RWPE2 (cell line): ENCODE measurements at regions not wholly inside any gene's neighbourhood (a gene's known extent, or its start where the extent isn't known, plus 50 kb on each side); places are given as distances from the start of the nearest gene placed in this dataset.

Experiments used
- ATAC-seq: fragments of 200-7000 bp; cut with Tn5 transposase; 3 replicates; pipeline ENCODE4 v1.9.1; 2021; ENCODE audit warnings: low read depth
- DNase-seq: peaks from one replicate; pipeline ENCODE4 v3.0.0-alpha.2; 2020; ENCODE audit warnings: low spot score
- H3K27ac ChIP-seq: fragments of 450-650 bp; 2 replicates; pipeline ENCODE4 v1.5.1; 2017; ENCODE audit warnings: mild to moderate bottlenecking; ENCODE audit not compliant: poor library complexity, severe bottlenecking
- H3K27me3 ChIP-seq: fragments of 250-450 bp; sonication (Bioruptor Pico); 2 replicates; pipeline ENCODE4 v1.5.1; 2021; ENCODE audit warnings: mild to moderate bottlenecking, moderate library complexity; ENCODE audit not compliant: insufficient read depth, poor library complexity, severe bottlenecking
- H3K36me3 ChIP-seq: fragments of 250-450 bp; sonication (Bioruptor Pico); 2 replicates; pipeline ENCODE4 v1.5.1; 2020; ENCODE audit warnings: low read depth, mild to moderate bottlenecking, moderate library complexity
- H3K4me1 ChIP-seq: fragments of 250-450 bp; sonication (Bioruptor Pico); 2 replicates; pipeline ENCODE4 v1.5.1; 2021; ENCODE audit warnings: mild to moderate bottlenecking, moderate library complexity; ENCODE audit not compliant: insufficient read depth, poor library complexity, severe bottlenecking
- H3K4me3 ChIP-seq: fragments of 250-450 bp; sonication (Bioruptor Pico); 2 replicates; pipeline ENCODE4 v1.5.1; 2021; ENCODE audit warnings: mild to moderate bottlenecking, moderate library complexity; ENCODE audit not compliant: severe bottlenecking
- H3K9me3 ChIP-seq: fragments of 250-450 bp; sonication (Bioruptor Pico); 2 replicates; pipeline ENCODE4 v1.5.1; 2021; ENCODE audit warnings: mild to moderate bottlenecking, moderate library complexity; ENCODE audit not compliant: severe bottlenecking
- CTCF ChIP-seq: fragments of 450-650 bp; IDR thresholded peaks from one replicate; pipeline ENCODE4 v1.5.1; 2017; ENCODE audit warnings: mild to moderate bottlenecking, moderate library complexity; ENCODE audit not compliant: poor library complexity, severe bottlenecking

GRCh38 chr10:29957907-29958331 is 101.5 kb downstream of the JCAD start:
- no peaks in the 10 kb centered on the region for H3K4me1 ChIP-seq
- H3K27ac ChIP-seq = peak overlapping the region; percentile 22
- ATAC-seq (peak; percentile 40; the same call in 1 of the 3 replicates), DNase-seq (no peak)
- H3K4me3 ChIP-seq = no peak overlapping the region
- no peaks in the 10 kb centered on the region for H3K27me3 ChIP-seq
- H3K36me3 ChIP-seq = no peaks in the 10 kb centered on the region
- no peaks in the 10 kb centered on the region for H3K9me3 ChIP-seq
- TF ChIP-seq CTCF = no peak

- Histone ChIP-seq H3K4me3 (no peak overlapping the region), H3K4me1 (peaks cover 3% of the 10 kb centered on the region), H3K27ac (peak overlapping the region; percentile 22), H3K9me3 (no peaks in the 10 kb centered on the region), H3K36me3 (no peaks in the 10 kb centered on the region), H3K27me3 (no peaks in the 10 kb centered on the region)
- TF ChIP-seq CTCF = no peak
- no peak for DNase-seq
- ATAC-seq = no peak
Observed at GRCh38 chr10:29957236-29957635, 102.2 kb downstream of the JCAD start.

GRCh38 chr10:29956335-29956924 is 103.0 kb downstream of the JCAD start:
- ATAC-seq (no peak), DNase-seq (no peak)
- Histone ChIP-seq H3K4me1 (peaks cover 11% of the 10 kb centered on the region), H3K9me3 (no peaks in the 10 kb centered on the region), H3K27ac (no peak overlapping the region), H3K4me3 (no peak overlapping the region), H3K27me3 (no peaks in the 10 kb centered on the region), H3K36me3 (no peaks in the 10 kb centered on the region)
- no peak for TF ChIP-seq CTCF

GRCh38 chr10:29955329-29955935 is 104.0 kb downstream of the JCAD start:
- Histone ChIP-seq H3K4me3 (no peak overlapping the region), H3K27me3 (no peaks in the 10 kb centered on the region), H3K4me1 (peaks cover 21% of the 10 kb centered on the region), H3K36me3 (no peaks in the 10 kb centered on the region), H3K9me3 (no peaks in the 10 kb centered on the region), H3K27ac (no peak overlapping the region)
- DNase-seq = no peak
- no peak for ATAC-seq
- no peak for TF ChIP-seq CTCF

- no peak for TF ChIP-seq CTCF
- ATAC-seq (peak; percentile 65), DNase-seq (peak; percentile 92)
- H3K4me3 ChIP-seq = no peak overlapping the region
- no peaks in the 10 kb centered on the region for H3K27me3 ChIP-seq
- no peaks in the 10 kb centered on the region for H3K36me3 ChIP-seq
- H3K27ac ChIP-seq = peak overlapping the region; percentile 100
- H3K4me1 ChIP-seq = peaks cover 58% of the 10 kb centered on the region
- no peaks in the 10 kb centered on the region for H3K9me3 ChIP-seq
Observed at GRCh38 chr10:29951441-29951931, 107.9 kb downstream of the JCAD start.
